Prostate gland (tissue), 2 donors: ENCODE measurements at regions not wholly inside any gene's neighbourhood (a gene's known extent, or its start where the extent isn't known, plus 50 kb on each side); places are given as distances from the start of the nearest gene placed in this dataset.

Source experiments
- DNase-seq: peaks from one replicate; pipeline ENCODE4 v3.0.0-alpha.2; 2019; ENCODE audit warnings: low spot score
- H3K27ac ChIP-seq, 2 donors: fragments of 200-600 bp; sonication (generic); 2 replicates each; pipeline ENCODE4 v1.5.1; 2017 to 2019
- H3K27me3 ChIP-seq: fragments of 200-600 bp; sonication (generic); replicated peaks from 2 replicates; pipeline ENCODE4 v1.5.1; 2019; ENCODE audit not compliant: insufficient read depth
- H3K36me3 ChIP-seq, 2 donors: fragments of 200-600 bp; sonication (generic); 1 replicate in 1 of 2; 2 replicates in 1 of 2; pipeline versions ENCODE4 v1.5.1 to v1.8.1; 2017 to 2019
- H3K4me1 ChIP-seq: fragments of 200-600 bp; sonication (generic); replicated peaks from 2 replicates; pipeline ENCODE4 v1.5.1; 2019
- H3K4me3 ChIP-seq, 2 donors: fragments of 200-600 bp; sonication (generic); 2 replicates each; pipeline ENCODE4 v1.5.1; 2017 to 2019
- H3K9me3 ChIP-seq: fragments of 200-600 bp; sonication (generic); 2 replicates; pipeline ENCODE4 v1.5.1; 2017
- POLR2A ChIP-seq: fragments of 450-650 bp; IDR thresholded peaks from one replicate; pipeline ENCODE4 v1.6.1; 2016; ENCODE audit warnings: antibody characterized with exemption, mild to moderate bottlenecking
- POLR2AphosphoS5 ChIP-seq: sonication (generic); formaldehyde crosslinking; IDR thresholded peaks from one replicate; pipeline ENCODE4 v1.6.1; 2017; ENCODE audit warnings: antibody characterized with exemption
- WGBS: methylation state at CpG from one replicate; pipeline ENCODE4 v1.1.5; 2018; 5-methylcytosine and 5-hydroxymethylcytosine counted together
- intact Hi-C: fragments of 100-400 bp; cut with DNase I; formaldehyde crosslinking; loops from one replicate; pipeline ENCODE4 v1.14.2; 2022
- TF ChIP-seq, protein P1 (sequence below), 4 experiments: fragments of 200-600 bp in 2 of 4; fragments of 450-650 bp in 2 of 4; sonication (generic) in 2 of 4; IDR thresholded peaks; 1 replicate in 3 of 4; 2 replicates in 1 of 4; pipeline ENCODE4 v1.5.1; 2016 to 2019; ENCODE audit warnings: antibody characterized with exemption in 4 of 4, mild to moderate bottlenecking in 2 of 4, moderate library complexity in 2 of 4

DNA sequence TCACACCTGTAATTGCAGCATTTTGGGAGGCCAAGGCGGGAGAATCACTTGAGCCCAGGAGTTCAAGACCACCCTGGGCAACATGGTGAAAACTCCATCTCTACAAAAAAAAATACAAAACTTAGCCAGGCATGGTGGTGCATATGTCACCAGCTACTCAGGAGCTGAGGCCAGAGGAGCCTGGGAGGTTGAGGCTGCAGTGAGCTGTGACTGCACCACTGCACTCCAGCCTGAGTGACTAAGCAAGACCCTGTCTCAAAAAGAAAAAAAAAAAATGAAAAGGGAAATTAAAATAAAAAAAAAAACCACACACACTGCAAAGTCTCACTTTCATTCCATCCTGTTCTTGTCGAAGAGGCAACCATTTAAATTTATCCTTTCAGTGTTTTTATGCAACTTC lies 100.8 kb upstream of the PIAS1 start:
- Histone ChIP-seq H3K4me1 (no peaks in the 10 kb centered on the region), H3K4me3 (no peak overlapping the region), H3K36me3 (no peaks in the 10 kb centered on the region), H3K9me3 (no peaks in the 10 kb centered on the region), H3K27ac (no peak overlapping the region), H3K27me3 (no peaks in the 10 kb centered on the region)
- intact Hi-C loops = no loop called here
- TF ChIP-seq POLR2A (no peak), POLR2AphosphoS5 (no peak)
- TF ChIP-seq, protein P1, sequence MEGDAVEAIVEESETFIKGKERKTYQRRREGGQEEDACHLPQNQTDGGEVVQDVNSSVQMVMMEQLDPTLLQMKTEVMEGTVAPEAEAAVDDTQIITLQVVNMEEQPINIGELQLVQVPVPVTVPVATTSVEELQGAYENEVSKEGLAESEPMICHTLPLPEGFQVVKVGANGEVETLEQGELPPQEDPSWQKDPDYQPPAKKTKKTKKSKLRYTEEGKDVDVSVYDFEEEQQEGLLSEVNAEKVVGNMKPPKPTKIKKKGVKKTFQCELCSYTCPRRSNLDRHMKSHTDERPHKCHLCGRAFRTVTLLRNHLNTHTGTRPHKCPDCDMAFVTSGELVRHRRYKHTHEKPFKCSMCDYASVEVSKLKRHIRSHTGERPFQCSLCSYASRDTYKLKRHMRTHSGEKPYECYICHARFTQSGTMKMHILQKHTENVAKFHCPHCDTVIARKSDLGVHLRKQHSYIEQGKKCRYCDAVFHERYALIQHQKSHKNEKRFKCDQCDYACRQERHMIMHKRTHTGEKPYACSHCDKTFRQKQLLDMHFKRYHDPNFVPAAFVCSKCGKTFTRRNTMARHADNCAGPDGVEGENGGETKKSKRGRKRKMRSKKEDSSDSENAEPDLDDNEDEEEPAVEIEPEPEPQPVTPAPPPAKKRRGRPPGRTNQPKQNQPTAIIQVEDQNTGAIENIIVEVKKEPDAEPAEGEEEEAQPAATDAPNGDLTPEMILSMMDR (IDR thresholded peaks at IDR 0.05) = no peak
- no peak for DNase-seq
- 87% methylated on average over 2 of the region's 2 CpGs for WGBS

DNA sequence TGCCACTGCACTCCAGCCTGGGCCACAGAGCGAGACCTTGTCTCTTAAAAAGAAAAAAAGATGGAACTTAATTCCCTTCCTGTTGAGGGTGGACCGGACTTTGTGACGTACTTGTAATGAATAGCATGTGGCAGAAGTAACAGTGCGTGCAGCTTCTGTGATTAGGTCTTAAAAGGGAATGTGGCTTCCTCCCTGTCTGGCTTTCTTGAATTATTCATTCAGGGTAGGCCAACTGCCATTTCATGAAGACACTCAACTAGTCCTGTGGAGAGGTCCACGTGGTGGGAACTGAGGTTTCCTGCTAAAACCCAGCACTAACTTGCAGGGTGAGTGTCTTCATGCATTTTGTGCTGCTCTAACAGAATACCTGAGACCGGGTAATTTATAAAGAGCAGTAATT lies 98.9 kb upstream of the PIAS1 start:
- no peak for TF ChIP-seq POLR2A
- no peak for TF ChIP-seq POLR2AphosphoS5
- TF ChIP-seq, protein P1 (IDR thresholded peaks at IDR 0.05) = no peak
- intact Hi-C loops = no loop called here
- no peak for DNase-seq
- 88% methylated on average over 6 of the region's 6 CpGs for WGBS
- H3K27ac ChIP-seq = peak overlapping the region; percentile 50 to 58
- H3K4me3 ChIP-seq = no peak overlapping the region
- no peaks in the 10 kb centered on the region for H3K27me3 ChIP-seq
- H3K9me3 ChIP-seq = no peaks in the 10 kb centered on the region
- no peaks in the 10 kb centered on the region for H3K36me3 ChIP-seq
- no peaks in the 10 kb centered on the region for H3K4me1 ChIP-seq

DNA sequence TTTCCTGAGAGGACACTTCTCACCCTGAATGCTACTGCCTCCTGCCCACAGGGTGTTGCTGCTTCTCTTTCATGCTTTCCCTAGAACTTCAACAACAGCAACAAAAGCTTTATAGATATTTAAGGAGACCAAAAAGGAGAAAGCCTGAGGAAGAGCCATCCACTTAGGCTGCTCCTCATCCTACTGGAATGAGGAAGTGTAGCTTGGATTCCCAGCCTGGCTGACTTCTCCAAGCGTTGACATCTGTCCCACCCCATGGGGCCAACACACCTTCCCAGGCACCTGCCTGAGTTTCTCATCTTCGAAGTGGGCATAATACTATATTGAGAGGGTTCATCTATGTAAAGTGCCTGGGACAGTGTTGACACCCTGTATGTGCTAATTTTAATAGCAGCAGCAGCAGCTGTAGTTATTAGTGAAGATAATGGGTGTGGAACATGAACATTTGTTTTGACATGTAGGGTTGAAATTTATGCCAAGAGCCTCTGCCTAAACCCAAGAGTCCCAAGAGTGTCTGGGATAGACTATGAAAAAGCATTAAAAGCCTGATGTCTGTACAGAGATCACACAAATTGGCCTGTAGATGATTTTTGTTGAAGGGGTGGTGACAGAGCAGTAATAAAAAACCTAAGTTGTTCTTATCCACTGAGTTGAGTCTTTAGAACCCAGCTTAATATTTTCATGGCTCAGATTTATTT lies 96.5 kb upstream of the PIAS1 start:
- H3K4me1 ChIP-seq = no peaks in the 10 kb centered on the region
- intact Hi-C loops = no loop called here
- no peaks in the 10 kb centered on the region for H3K27me3 ChIP-seq
- H3K36me3 ChIP-seq = no peaks in the 10 kb centered on the region
- H3K4me3 ChIP-seq = no peak overlapping the region
- no peak overlapping the region for H3K27ac ChIP-seq
- H3K9me3 ChIP-seq = no peaks in the 10 kb centered on the region
- TF ChIP-seq, protein P1 (IDR thresholded peaks at IDR 0.05) = no peak
- TF ChIP-seq POLR2AphosphoS5 (no peak), POLR2A (no peak)
- 70% methylated on average over 2 of the region's 2 CpGs for WGBS
- DNase-seq = no peak

DNA sequence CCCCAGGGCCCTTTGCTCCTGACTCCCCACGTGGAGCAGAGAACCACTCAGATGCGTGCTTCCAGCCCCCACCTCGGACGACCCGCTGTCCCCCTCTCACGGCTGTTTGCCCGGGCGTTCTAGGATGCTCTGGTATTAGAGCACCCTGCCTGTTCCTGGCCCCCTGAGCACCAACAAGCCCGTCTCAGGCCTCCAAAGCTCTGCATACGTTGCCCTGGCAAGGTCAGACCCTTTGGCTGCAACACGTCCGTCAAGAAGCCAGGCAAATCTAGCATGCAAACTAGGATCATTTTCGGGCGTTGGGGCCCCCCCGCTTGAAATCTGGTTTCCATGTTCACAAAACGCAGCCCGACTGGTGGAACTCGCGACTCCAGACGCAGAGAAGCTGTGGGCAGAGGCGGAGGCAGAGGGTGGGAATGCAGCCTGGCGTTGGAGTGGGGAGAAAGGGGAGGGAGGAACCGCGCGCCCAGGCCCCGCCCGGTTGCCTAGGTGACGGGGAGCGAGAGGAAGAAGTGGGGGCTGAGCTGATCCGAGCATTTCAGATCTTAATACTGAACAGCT lies 86.2 kb upstream of the PIAS1 start:
- Histone ChIP-seq H3K27ac (peak overlapping the region; percentile 14 to 19), H3K4me1 (no peaks in the 10 kb centered on the region), H3K4me3 (peak overlapping the region; percentile 11 to 26), H3K27me3 (no peaks in the 10 kb centered on the region), H3K9me3 (no peaks in the 10 kb centered on the region), H3K36me3 (no peaks in the 10 kb centered on the region)
- WGBS = 4% methylated on average over 30 of the region's 30 CpGs
- TF ChIP-seq POLR2AphosphoS5 (peak; percentile 43), POLR2A (no peak)
- TF ChIP-seq, protein P1 (IDR thresholded peaks at IDR 0.05) = no peak
- peak; percentile 46 for DNase-seq
- intact Hi-C loops = loop anchor here (10.0 kb wide), 1 partner anchor 87 kb away; the partner anchor contains the start of gene PIAS1

DNA sequence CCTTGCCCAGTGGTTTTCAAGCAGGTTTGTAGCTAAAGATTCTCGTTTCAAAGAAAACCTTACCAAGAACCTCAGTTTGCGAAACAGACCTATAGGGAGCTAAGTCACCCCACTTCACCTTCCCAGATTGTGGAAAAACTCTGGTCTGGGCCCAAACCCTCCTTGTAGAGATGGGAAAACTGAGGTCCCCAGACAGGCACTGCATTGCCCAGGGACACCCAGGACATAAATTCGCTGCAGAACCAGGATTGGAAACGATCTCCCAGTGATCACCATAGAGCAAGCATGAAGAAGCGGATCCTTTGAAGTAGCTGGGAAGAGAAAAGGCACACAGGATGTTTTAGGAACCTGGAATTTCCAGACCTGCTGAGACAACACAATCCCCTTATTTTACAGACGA lies 85.6 kb upstream of the PIAS1 start:
- no peaks in the 10 kb centered on the region for H3K36me3 ChIP-seq
- peak overlapping the region in 1 of 2 donors; percentile 14 for H3K27ac ChIP-seq
- intact Hi-C loops = loop anchor here (10.0 kb wide), 1 partner anchor 86 kb away; the partner anchor contains the start of gene PIAS1
- H3K4me3 ChIP-seq = peak overlapping the region in 1 of 2 donors; percentile 26
- DNase-seq = no peak
- TF ChIP-seq POLR2AphosphoS5 (no peak), POLR2A (no peak)
- TF ChIP-seq, protein P1 (IDR thresholded peaks at IDR 0.05) = no peak
- no peaks in the 10 kb centered on the region for H3K4me1 ChIP-seq
- no peaks in the 10 kb centered on the region for H3K27me3 ChIP-seq
- no peaks in the 10 kb centered on the region for H3K9me3 ChIP-seq
- 49% methylated on average over 6 of the region's 6 CpGs for WGBS
